Activated CD4-positive, CD25-positive, alpha-beta regulatory T cell treated with anti-CD3 and anti-CD28 coated beads, Interleukin-2, amount 50 U/mL, for 24 hours (primary cell): ENCODE measurements at regions not wholly inside any gene's neighbourhood (a gene's known extent, or its start where the extent isn't known, plus 50 kb on each side); places are given as distances from the start of the nearest gene placed in this dataset.

Source experiments
- ATAC-seq, 2 donors: fragments of 150-1000 bp; cut with Tn5 transposase; one replicate each; pipeline ENCODE4 v1.10.0; 2021; ENCODE audit warnings: mild to moderate bottlenecking in 1 of 2, moderate library complexity in 1 of 2

DNA sequence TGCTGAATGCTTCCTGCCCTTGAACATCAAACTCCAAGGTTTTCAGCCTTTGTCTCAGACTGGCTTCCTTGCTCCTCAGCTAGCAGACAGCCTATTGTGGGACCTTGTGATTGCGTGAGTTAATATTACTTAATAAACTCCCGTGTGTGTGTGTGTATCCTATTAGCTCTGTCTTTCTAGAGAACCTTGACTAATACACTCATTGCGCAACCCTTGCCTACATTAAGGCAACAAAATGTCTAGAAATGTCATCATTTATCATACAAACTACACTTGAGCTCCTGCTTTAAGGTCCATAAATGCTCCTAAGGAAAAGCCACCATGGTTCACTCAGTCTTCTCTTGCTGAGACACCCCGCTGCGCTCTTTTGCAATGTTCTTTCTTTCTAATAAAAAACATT, 2861.0 kb downstream of the PCDH9 start:
- ATAC-seq = no peak

DNA sequence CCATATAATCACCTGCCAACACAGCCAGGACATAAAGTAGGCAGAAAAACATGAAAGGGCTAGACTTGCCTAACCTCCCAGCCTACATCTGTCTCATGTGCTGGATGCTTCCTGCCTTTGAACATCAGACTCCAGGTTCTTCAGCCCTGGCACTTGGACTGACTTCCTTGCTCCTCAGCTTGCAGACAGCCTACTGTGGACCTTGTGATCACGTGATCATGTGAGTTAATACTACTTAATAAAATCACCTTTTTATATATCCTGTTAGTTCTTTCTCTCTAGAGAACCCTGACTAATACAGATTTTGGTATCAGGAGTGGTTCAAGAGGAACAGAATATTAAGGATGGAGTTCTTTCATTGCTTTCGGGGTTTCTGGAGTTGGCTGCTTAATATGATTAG, 2867.6 kb downstream of the PCDH9 start:
- ATAC-seq = no peak

DNA sequence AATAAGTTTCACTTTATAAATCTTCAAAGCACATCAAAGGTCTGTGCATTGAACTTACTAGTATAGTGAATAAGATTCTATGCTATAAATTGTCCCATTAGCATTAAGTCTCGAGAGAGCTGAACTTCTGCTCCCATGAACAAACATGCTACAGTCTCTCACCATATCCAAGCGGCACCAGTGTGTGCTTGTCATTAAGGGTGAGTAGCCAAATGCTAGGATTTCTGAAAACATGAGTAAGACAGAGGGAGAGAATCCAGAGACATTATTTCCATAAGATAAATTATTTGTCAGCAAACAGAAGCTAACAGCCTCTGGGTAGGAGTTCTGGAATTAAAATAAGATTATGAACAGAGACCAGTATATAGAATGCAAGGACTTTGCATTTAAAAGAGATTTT, 2882.5 kb downstream of the PCDH9 start:
- ATAC-seq = no peak

DNA sequence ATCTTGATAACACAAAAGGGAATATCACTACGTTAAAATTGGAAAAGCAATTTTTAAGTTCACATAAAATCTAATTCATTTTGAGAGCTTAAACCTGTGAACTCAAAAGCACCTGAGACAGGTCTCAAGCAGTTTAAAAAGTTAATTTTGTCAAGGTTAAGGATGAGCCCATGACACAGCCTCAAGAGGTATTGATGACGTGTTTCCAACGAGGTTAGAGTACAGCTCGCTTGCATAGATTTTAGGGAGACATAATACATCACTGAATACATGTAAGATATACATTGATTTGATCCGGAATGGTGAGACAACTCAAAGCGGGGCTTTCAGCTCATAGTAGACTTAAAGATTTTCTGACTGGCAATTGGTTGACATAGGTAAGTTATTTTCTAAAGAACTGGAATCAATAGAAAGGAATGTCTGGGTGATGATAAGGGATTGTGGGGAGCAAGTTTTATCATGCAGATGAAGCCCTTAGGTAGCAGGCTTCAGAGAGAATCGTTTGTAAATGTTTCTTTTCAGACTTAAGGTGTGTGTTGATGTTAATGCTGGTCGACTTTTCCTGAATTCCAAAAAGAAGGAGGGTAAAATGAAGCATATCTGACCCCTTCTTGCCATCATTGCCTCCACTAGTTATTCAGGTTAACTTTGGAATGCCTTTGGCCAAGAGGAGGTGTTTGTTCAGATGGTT, 2890.6 kb downstream of the PCDH9 start:
- ATAC-seq = no peak

DNA sequence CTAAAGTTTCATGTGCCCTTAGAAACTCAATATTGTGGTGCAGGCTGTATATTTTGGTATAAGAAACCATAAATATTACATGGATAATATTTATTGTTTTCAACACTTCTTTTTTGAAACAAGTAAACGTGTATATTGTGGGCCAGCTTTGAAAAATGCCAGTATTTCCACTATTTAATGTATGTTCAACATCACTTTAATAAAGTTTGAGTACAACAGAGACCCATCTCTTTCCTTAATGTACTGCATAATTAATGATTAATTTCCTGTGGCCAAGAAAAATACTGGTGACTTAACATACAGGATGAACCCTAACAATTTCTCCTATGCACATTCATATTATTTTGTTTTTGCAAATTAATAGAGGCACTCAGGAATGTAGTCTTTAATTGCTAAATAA, 2891.5 kb downstream of the PCDH9 start:
- no peak for ATAC-seq

DNA sequence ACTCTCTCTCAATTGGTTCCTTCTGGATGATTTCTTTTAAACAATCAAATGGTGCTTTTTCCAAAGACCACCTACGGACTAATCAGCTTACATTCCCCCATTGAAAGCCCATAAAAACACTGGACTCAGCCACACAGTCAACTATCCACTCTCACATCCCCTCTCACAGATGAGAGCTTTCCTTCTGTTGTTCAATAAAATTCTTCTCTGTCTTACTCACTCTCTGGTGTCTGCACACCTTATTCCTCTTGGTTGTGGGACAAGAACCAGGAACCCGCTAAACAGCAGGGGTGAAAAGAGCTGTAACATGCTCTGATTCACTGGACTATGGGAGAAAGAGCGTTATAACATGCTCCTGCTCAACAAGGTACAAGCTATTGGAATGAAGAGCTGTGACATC, 2896.2 kb downstream of the PCDH9 start:
- no peak for ATAC-seq

DNA sequence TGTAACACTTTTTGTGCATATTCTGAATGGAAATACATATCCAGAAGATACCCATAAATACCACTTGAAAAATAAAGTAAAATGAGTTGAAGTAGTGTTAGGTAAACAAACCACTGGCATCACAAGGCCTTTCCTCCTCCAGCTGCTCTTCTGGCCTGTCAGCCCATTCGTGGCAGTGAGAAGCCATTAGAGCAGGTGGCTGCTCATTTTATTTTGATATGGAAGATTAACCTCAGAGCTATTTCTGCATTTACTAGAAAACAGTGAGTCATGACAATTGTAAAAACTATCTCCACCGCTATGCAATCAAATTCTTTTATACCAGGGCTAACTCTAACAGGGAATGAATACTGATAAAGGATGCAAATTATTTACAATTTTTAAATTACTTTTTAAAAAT, 2898.1 kb downstream of the PCDH9 start:
- ATAC-seq = no peak

DNA sequence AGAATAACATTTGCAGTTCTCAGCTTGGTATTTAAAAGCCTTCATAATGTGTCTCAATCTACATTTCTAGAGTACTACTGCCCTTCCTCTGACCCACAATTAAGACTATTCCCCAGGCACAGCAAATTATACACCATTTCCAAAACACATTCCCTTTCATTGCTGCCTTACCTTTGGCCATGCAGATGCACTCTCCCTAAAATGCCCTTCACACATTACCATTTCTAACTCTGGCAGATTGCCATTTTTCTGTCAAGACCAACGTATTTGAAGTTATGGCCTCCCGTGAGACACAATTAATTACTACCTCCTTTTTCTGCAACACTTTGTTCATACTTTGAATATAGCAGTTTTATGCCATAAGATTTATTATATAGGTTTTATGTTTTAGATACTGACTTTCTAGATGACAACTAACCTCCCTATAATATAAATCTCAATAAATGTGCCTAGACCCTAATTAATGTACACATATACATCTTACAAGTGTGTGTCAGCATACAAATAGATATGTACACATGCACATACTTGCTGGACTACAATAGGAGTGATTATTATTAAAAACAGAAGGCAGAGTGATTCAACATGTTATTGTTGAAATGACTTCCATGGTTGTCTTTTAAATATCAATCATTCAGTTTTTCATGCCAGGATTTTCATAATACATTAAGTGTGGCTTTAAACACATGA, 2902.5 kb downstream of the PCDH9 start:
- ATAC-seq = no peak

DNA sequence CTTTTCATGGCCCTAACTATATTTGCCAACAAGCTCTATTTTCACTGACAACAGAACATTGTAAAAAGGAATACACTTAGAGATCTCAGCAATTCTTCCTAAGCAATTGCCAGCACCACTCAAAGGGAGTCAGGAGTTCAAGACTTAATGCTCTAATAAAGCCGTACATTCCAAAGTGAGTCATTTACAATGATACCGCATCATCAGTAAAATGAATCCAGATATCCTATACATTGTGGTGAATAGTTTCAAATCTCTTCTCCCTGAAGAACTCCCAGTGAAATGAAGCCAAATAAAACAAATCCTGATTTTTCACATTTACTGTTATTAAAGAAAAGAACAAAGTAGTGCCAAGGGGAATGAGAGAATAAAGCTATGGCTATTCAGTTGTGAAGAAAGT, 2898.7 kb upstream of the PCDH20 start:
- no peak for ATAC-seq

DNA sequence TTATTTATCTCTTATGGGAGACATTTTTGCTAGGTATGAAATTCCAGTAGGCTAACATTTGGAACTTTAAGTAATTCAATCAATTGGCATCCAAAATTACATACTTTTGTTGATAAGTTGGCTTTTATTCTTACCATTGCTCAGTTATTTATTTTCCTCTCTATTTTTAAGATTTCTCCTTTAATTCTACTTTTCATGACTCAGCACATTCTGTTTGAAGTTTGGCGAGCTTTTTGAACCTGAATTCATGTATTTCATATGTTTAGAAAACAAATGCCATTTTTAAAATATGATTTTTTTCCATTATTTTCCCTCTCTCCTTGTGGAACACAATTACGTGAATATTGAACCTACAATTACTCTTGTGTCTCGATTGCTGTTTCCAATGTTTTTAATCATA, 2896.3 kb upstream of the PCDH20 start:
- ATAC-seq = no peak

DNA sequence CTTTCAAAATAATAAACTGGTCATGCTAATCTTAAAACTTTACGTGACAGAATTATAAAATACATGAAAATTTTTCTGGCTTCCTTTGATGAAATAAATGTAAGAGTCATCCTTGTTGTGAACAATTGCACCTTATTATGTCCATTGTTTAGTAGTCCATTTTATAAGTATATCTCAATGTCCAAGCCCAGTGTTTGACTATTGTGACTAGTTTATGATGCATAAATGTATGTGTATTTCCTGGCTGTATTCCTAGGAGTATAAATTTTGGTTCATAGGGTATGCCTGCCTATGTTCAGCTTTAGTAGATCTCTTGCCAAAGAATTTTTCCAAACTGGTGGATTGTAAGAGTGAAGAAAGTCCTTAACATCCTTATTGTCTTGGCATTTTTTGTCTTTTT, 2895.5 kb upstream of the PCDH20 start:
- ATAC-seq = no peak

DNA sequence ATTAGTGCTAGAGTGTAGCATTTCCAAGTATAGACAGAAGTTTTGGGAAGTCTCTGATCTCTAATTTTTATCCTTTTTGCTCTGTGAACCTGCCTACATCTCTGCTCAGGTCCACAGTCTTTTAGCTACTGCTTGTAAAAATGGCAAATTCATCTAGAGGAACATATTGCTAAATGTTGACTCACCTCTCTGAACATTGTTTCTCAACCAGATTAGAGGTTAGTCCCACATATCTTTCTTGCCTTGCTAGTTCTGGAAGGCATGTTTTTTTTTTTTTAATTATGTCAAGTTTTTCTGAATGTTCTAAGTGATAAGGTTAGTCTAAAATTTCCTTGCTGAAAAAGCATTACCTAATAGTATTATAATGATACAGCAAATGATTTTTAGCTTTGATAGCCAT, 2889.6 kb upstream of the PCDH20 start:
- no peak for ATAC-seq

DNA sequence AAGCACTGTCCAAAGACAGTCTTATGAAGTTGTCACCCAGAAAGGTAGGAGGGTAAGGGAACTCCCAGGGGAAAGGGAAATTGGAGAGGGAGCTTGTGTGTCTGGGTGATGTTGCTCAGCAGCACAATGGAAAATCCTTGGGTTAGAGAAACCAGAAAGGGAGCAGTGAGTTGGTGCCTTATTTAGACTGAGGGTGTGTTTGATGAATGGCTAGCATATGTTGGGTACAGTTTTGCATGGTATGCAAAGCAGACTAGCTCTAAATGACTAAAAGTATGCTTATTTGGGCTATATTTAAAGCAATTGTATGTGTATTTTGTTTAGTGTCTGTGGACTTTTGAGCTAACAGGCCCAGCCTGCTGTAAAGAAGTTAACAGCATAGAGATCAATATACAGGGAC, 2884.6 kb upstream of the PCDH20 start:
- ATAC-seq = no peak

DNA sequence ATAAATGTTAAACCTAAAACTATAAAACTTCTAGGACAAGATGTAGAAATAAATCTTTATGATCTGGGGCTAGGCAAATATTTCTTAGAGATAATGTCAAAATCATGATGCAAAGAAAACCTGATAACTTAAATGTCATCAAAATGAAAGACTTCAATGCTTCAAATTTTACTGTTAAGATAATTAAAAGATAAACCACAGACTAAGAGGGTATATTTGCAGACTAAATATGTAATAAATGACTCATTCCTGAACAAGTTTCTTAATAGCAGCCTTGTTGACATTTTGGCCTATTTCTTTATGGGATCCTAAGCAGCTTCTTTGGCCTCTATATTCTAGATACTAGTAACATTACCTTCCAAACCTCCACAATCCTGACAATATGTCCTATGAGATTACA, 2878.3 kb upstream of the PCDH20 start:
- ATAC-seq = no peak

DNA sequence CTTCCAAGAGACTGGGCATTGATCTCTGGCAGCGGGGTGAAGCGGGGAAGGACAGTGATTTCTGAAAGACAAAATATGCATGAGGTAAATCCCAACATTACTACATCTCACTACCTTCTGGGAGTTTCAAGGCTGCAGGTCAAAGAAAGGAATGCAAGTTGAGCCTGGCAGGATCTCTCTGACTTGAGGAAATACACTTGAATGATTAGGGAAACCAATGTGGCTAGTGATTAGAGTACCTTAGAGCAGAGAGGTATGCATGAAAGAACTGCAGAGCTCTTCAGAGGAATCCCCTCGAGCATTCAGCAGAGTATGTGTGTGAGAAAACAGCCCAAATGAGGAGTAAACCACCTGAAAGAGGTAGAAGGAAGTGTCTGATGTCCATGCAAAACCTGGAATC, 2874.1 kb upstream of the PCDH20 start:
- ATAC-seq = no peak

DNA sequence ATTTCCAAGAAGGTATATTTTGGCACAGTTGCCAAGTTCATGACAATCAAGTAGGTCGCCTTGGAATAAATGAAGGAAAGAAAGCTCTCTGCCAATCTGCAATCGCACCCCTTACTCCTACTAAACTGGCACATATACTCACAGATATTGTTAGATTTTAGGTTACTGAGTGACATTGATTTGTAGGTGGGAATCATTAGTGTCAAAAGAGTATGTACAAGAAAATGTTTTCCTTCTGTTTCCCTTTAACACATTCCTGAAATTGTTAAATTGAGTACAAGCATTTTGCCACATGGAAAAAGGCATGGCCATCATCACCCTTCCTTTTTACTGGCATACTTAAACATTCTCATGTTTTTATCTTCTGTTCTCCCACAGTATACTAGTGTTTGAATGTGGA, 2868.3 kb upstream of the PCDH20 start:
- no peak for ATAC-seq

DNA sequence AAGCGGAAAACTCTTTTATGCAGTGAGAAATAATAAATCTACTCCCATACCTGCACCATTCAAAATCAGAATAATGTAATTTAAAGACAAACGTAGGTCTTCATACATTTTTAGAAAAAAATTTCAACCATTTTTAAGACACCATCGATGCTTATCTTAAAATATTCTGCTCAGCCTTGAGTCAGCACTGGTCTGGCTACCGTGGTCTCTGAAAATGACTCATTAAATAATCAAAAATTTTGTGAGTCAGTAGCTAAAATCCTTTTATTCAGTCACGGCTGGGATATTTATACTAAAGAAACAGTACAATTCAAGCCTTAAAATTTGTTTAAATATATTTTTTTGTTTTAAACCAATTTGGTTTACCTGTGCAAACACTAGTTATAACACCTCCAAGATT, 2862.8 kb upstream of the PCDH20 start:
- ATAC-seq = no peak

DNA sequence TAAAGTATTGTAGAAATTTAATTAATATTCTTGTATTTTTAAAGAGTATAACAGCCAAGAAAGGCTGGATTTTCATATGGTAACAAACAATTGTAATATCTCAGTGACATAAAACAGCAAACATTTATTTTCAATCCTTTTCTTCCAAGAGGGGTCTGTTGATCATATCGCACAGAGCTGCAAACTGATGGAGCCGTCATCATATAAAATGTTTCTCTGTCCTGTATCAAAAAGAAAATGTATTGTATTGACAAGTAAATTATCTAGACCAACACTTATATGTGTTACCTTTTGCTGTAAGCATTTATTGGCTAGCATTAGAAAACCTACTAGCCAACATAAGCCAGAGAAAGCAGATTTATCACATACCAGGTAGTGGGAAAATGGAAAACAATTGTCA, 2861.4 kb upstream of the PCDH20 start:
- no peak for ATAC-seq

DNA sequence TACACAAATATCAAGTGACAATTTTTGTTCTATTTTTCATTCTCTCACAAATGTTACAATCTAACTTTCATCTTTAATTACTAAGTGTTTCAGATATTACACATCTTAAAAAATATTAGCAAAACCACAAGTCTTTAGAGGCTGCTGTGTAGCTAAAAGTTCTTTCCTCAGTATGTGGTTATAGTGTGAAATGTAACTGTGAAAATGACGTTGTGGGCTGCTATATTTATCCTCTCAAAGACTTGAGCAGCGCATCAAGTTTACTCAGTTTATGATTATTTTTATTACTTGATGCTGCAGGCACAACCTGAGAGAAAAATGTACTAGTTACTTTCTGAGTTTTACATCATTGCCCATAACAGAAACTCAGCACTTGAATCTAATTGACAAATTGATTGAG, 2860.6 kb upstream of the PCDH20 start:
- ATAC-seq = no peak

DNA sequence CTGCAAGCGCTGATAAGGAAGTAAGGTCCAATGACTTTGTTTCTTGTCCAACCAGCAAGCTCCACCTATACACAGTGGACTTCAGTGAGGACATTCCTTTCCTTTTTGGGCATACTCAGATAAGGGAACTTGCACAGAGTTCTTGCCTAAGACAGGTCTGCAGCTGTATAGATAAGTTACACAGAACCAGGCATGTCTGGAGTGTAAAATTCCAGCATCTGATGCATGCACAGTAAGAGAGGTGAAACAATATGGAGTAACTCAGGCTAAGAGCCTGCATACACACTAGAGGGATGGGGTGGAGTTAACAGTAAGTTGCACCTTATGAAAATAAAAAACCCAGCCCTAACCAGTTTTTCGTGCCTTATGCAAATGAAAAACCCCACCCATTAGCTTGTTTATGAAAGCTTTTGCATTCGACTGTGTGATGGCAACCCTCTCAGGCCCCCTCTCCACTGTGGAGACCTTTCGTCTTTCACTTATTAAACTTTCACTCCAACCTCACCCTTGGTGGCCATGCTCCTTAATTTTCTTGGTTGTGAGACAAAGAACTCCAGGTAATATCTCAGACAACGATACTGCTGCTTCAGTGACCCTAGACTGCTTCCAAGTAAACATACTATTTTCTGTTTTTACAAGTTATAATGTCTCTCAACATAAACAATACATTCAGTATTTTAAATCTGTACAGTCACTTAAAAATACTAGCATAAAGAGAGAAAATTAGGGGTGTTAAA, 2859.0 kb upstream of the PCDH20 start:
- no peak for ATAC-seq

DNA sequence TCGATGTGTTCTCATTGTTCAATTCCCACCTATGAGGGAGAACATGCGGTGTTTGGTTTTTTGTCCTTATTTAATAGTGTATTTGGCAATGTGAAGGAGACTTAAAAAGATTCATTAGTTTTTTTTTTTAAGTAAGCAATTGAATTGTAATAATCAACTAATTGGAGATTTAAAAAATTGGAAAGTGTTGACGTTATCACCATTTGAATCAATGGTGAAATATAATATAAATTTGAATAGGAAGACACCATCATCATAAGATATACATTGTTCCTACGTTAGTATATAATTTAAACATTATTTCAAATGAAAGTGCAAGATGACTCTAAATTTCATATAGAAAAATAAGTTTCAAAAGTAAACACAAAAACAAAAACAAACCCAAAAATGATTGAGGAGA, 2858.1 kb upstream of the PCDH20 start:
- ATAC-seq = no peak

DNA sequence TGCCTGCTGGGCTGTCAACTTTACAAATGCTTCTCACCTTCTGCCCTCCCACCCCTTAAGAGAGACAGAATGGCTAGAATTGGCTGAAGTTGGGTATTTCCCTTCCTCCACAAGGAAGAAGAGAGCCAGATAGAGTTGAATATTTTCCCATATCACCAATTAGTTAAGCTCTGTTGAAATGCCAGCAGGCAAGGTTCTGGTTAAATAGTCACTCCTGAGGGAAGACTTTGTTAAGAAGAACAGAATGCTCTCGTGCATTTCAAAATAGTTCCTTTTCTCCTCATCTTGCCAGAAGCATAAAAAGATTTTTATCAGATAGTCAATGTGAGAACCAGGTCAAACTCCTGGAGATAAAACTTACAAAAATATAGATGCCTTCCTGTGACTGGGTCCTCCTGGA, 2857.0 kb upstream of the PCDH20 start:
- ATAC-seq = no peak

DNA sequence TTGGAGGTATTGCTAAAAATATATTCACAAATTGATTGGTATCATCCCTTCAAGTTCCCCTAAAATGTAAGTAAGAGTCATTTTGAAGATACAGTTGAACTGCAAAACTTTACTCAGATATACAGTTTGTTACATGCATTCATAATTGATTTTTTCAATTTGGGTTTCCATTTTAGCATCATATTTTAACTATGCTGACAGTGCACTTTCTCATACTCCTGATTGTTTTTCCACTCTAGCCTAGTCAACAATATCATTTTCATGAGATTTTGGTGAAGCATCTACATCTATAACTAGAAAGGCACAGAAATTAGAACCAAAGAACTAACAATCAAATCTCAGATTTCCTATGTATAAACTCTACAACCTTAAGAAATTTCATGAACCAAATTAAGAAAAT, 2850.4 kb upstream of the PCDH20 start:
- no peak for ATAC-seq

DNA sequence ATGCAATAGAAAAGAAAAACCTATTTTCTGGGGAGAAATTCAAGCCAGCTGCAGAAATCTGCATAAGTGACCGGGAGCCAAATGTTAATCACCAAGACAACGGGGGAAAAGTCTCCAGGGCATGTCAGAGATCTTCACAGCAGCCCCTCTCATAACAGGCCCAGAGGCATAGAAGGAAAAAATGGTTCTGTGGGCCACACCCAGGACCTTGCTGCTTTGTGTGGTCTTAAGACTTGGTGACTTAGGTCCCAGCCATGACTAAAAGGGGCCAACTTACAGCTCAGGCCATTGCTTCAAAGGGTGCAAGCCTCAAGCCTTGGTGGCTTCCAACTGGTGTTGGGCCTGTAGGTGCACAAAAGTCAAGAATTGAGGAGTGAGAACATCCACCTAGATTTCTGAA, 2847.6 kb upstream of the PCDH20 start:
- ATAC-seq = no peak
